ENCODE measurements at regions not wholly inside any gene's neighbourhood (a gene's known extent, or its start where the extent isn't known, plus 50 kb on each side); places are given as distances from the start of the nearest gene placed in this dataset.

GRCh38 chr18:78789850-78790249, 189.8 kb upstream of the SALL3 start:
- H3K36me3 ChIP-seq (ENCODE audit: control insufficient read depth in 1 of 2, insufficient read depth in 2 of 2, low read length in 2 of 2), result no peaks in the 10 kb centered on the region
- H3K4me1 ChIP-seq (ENCODE audit: control insufficient read depth in 1 of 2, insufficient read depth in 2 of 2, low read length in 2 of 2), result no peaks in the 10 kb centered on the region
- H3K4me3 ChIP-seq (ENCODE audit: low read depth in 1 of 2, low read length in 2 of 2), result no peak overlapping the region
- no peaks in the 10 kb centered on the region for H3K27me3 ChIP-seq (ENCODE audit: control insufficient read depth in 1 of 2, insufficient read depth in 2 of 2, low read length in 2 of 2)
- no peaks in the 10 kb centered on the region for H3K9me3 ChIP-seq (ENCODE audit: control insufficient read depth in 1 of 2, low read length in 2 of 2)
- H3K9ac ChIP-seq (ENCODE audit: low read depth in 1 of 2, low read length in 2 of 2), result no peak overlapping the region
- no peak overlapping the region for H3K27ac ChIP-seq (ENCODE audit: low read depth, low read length)

- Histone ChIP-seq H3K9ac (ENCODE audit: low read depth in 1 of 2, low read length in 2 of 2) (no peak overlapping the region), H3K36me3 (ENCODE audit: control insufficient read depth in 1 of 2, insufficient read depth in 2 of 2, low read length in 2 of 2) (no peaks in the 10 kb centered on the region), H3K27me3 (ENCODE audit: control insufficient read depth in 1 of 2, insufficient read depth in 2 of 2, low read length in 2 of 2) (no peaks in the 10 kb centered on the region), H3K4me3 (ENCODE audit: low read depth in 1 of 2, low read length in 2 of 2) (no peak overlapping the region), H3K27ac (ENCODE audit: low read depth, low read length) (no peak overlapping the region), H3K4me1 (ENCODE audit: control insufficient read depth in 1 of 2, insufficient read depth in 2 of 2, low read length in 2 of 2) (no peaks in the 10 kb centered on the region), H3K9me3 (ENCODE audit: control insufficient read depth in 1 of 2, low read length in 2 of 2) (no peaks in the 10 kb centered on the region)
Observed at GRCh38 chr18:78790511-78790910, 189.1 kb upstream of the SALL3 start.

GRCh38 chr18:78790960-78791359, 188.7 kb upstream of the SALL3 start:
- Histone ChIP-seq H3K4me3 (ENCODE audit: low read depth in 1 of 2, low read length in 2 of 2) (no peak overlapping the region), H3K4me1 (ENCODE audit: control insufficient read depth in 1 of 2, insufficient read depth in 2 of 2, low read length in 2 of 2) (no peaks in the 10 kb centered on the region), H3K9ac (ENCODE audit: low read depth in 1 of 2, low read length in 2 of 2) (no peak overlapping the region), H3K27ac (ENCODE audit: low read depth, low read length) (no peak overlapping the region), H3K36me3 (ENCODE audit: control insufficient read depth in 1 of 2, insufficient read depth in 2 of 2, low read length in 2 of 2) (no peaks in the 10 kb centered on the region), H3K9me3 (ENCODE audit: control insufficient read depth in 1 of 2, low read length in 2 of 2) (no peaks in the 10 kb centered on the region), H3K27me3 (ENCODE audit: control insufficient read depth in 1 of 2, insufficient read depth in 2 of 2, low read length in 2 of 2) (no peaks in the 10 kb centered on the region)

- H3K27me3 ChIP-seq (ENCODE audit: control insufficient read depth in 1 of 2, insufficient read depth in 2 of 2, low read length in 2 of 2), result no peaks in the 10 kb centered on the region
- H3K27ac ChIP-seq (ENCODE audit: low read depth, low read length), result no peak overlapping the region
- H3K4me1 ChIP-seq (ENCODE audit: control insufficient read depth in 1 of 2, insufficient read depth in 2 of 2, low read length in 2 of 2), result no peaks in the 10 kb centered on the region
- no peak overlapping the region for H3K4me3 ChIP-seq (ENCODE audit: low read depth in 1 of 2, low read length in 2 of 2)
- H3K9ac ChIP-seq (ENCODE audit: low read depth in 1 of 2, low read length in 2 of 2), result no peak overlapping the region
- no peaks in the 10 kb centered on the region for H3K9me3 ChIP-seq (ENCODE audit: control insufficient read depth in 1 of 2, low read length in 2 of 2)
- H3K36me3 ChIP-seq (ENCODE audit: control insufficient read depth in 1 of 2, insufficient read depth in 2 of 2, low read length in 2 of 2), result no peaks in the 10 kb centered on the region
Observed at GRCh38 chr18:78792094-78792493, 187.5 kb upstream of the SALL3 start.

- H3K27ac ChIP-seq (ENCODE audit: low read depth, low read length), result no peak overlapping the region
- H3K4me3 ChIP-seq (ENCODE audit: low read depth in 1 of 2, low read length in 2 of 2), result no peak overlapping the region
- no peaks in the 10 kb centered on the region for H3K27me3 ChIP-seq (ENCODE audit: control insufficient read depth in 1 of 2, insufficient read depth in 2 of 2, low read length in 2 of 2)
- H3K4me1 ChIP-seq (ENCODE audit: control insufficient read depth in 1 of 2, insufficient read depth in 2 of 2, low read length in 2 of 2), result no peaks in the 10 kb centered on the region
- no peak overlapping the region for H3K9ac ChIP-seq (ENCODE audit: low read depth in 1 of 2, low read length in 2 of 2)
- no peaks in the 10 kb centered on the region for H3K36me3 ChIP-seq (ENCODE audit: control insufficient read depth in 1 of 2, insufficient read depth in 2 of 2, low read length in 2 of 2)
- H3K9me3 ChIP-seq (ENCODE audit: control insufficient read depth in 1 of 2, low read length in 2 of 2), result no peaks in the 10 kb centered on the region
Observed at GRCh38 chr18:78792736-78793135, 186.9 kb upstream of the SALL3 start.

- H3K4me1 ChIP-seq (ENCODE audit: control insufficient read depth in 1 of 2, insufficient read depth in 2 of 2, low read length in 2 of 2), result no peaks in the 10 kb centered on the region
- no peaks in the 10 kb centered on the region for H3K27me3 ChIP-seq (ENCODE audit: control insufficient read depth in 1 of 2, insufficient read depth in 2 of 2, low read length in 2 of 2)
- no peaks in the 10 kb centered on the region for H3K9me3 ChIP-seq (ENCODE audit: control insufficient read depth in 1 of 2, low read length in 2 of 2)
- no peak overlapping the region for H3K4me3 ChIP-seq (ENCODE audit: low read depth in 1 of 2, low read length in 2 of 2)
- H3K27ac ChIP-seq (ENCODE audit: low read depth, low read length), result no peak overlapping the region
- H3K36me3 ChIP-seq (ENCODE audit: control insufficient read depth in 1 of 2, insufficient read depth in 2 of 2, low read length in 2 of 2), result no peaks in the 10 kb centered on the region
- H3K9ac ChIP-seq (ENCODE audit: low read depth in 1 of 2, low read length in 2 of 2), result no peak overlapping the region
Observed at GRCh38 chr18:78793313-78794070, 186.1 kb upstream of the SALL3 start.

- Histone ChIP-seq H3K27me3 (ENCODE audit: control insufficient read depth in 1 of 2, insufficient read depth in 2 of 2, low read length in 2 of 2) (no peaks in the 10 kb centered on the region), H3K36me3 (ENCODE audit: control insufficient read depth in 1 of 2, insufficient read depth in 2 of 2, low read length in 2 of 2) (no peaks in the 10 kb centered on the region), H3K9ac (ENCODE audit: low read depth in 1 of 2, low read length in 2 of 2) (no peak overlapping the region), H3K4me3 (ENCODE audit: low read depth in 1 of 2, low read length in 2 of 2) (no peak overlapping the region), H3K27ac (ENCODE audit: low read depth, low read length) (no peak overlapping the region), H3K4me1 (ENCODE audit: control insufficient read depth in 1 of 2, insufficient read depth in 2 of 2, low read length in 2 of 2) (no peaks in the 10 kb centered on the region), H3K9me3 (ENCODE audit: control insufficient read depth in 1 of 2, low read length in 2 of 2) (no peaks in the 10 kb centered on the region)
Observed at GRCh38 chr18:78794071-78794430, 185.6 kb upstream of the SALL3 start.

GRCh38 chr18:78796693-78797455, 182.7 kb upstream of the SALL3 start:
- no peaks in the 10 kb centered on the region for H3K27me3 ChIP-seq (ENCODE audit: control insufficient read depth in 1 of 2, insufficient read depth in 2 of 2, low read length in 2 of 2)
- H3K9ac ChIP-seq (ENCODE audit: low read depth in 1 of 2, low read length in 2 of 2), result no peak overlapping the region
- no peaks in the 10 kb centered on the region for H3K4me1 ChIP-seq (ENCODE audit: control insufficient read depth in 1 of 2, insufficient read depth in 2 of 2, low read length in 2 of 2)
- no peaks in the 10 kb centered on the region for H3K36me3 ChIP-seq (ENCODE audit: control insufficient read depth in 1 of 2, insufficient read depth in 2 of 2, low read length in 2 of 2)
- H3K9me3 ChIP-seq (ENCODE audit: control insufficient read depth in 1 of 2, low read length in 2 of 2), result peaks cover 0 to 4% of the 10 kb centered on the region in 2 donors
- no peak overlapping the region for H3K4me3 ChIP-seq (ENCODE audit: low read depth in 1 of 2, low read length in 2 of 2)
- no peak overlapping the region for H3K27ac ChIP-seq (ENCODE audit: low read depth, low read length)

GRCh38 chr18:78797499-78797898, 182.1 kb upstream of the SALL3 start:
- Histone ChIP-seq H3K9me3 (ENCODE audit: control insufficient read depth in 1 of 2, low read length in 2 of 2) (peaks cover 0 to 4% of the 10 kb centered on the region in 2 donors), H3K36me3 (ENCODE audit: control insufficient read depth in 1 of 2, insufficient read depth in 2 of 2, low read length in 2 of 2) (no peaks in the 10 kb centered on the region), H3K9ac (ENCODE audit: low read depth in 1 of 2, low read length in 2 of 2) (no peak overlapping the region), H3K27ac (ENCODE audit: low read depth, low read length) (no peak overlapping the region), H3K27me3 (ENCODE audit: control insufficient read depth in 1 of 2, insufficient read depth in 2 of 2, low read length in 2 of 2) (no peaks in the 10 kb centered on the region), H3K4me3 (ENCODE audit: low read depth in 1 of 2, low read length in 2 of 2) (no peak overlapping the region), H3K4me1 (ENCODE audit: control insufficient read depth in 1 of 2, insufficient read depth in 2 of 2, low read length in 2 of 2) (no peaks in the 10 kb centered on the region)

- H3K4me1 ChIP-seq (ENCODE audit: control insufficient read depth in 1 of 2, insufficient read depth in 2 of 2, low read length in 2 of 2), result no peaks in the 10 kb centered on the region
- no peaks in the 10 kb centered on the region for H3K27me3 ChIP-seq (ENCODE audit: control insufficient read depth in 1 of 2, insufficient read depth in 2 of 2, low read length in 2 of 2)
Observed at GRCh38 chr18:78798402-78799175, 181.0 kb upstream of the SALL3 start.

More at GRCh38 chr18:78798402-78799175, 181.0 kb upstream of the SALL3 start:
- H3K9me3 ChIP-seq (ENCODE audit: control insufficient read depth in 1 of 2, low read length in 2 of 2), result peaks cover 0 to 4% of the 10 kb centered on the region in 2 donors
- H3K27ac ChIP-seq (ENCODE audit: low read depth, low read length), result no peak overlapping the region
- H3K36me3 ChIP-seq (ENCODE audit: control insufficient read depth in 1 of 2, insufficient read depth in 2 of 2, low read length in 2 of 2), result no peaks in the 10 kb centered on the region
- H3K4me3 ChIP-seq (ENCODE audit: low read depth in 1 of 2, low read length in 2 of 2), result no peak overlapping the region
- no peak overlapping the region for H3K9ac ChIP-seq (ENCODE audit: low read depth in 1 of 2, low read length in 2 of 2)

All from duodenal mucosa (tissue), 2 donors.